SK-N-MC (cell line): ENCODE measurements at regions not wholly inside any gene's neighbourhood (a gene's known extent, or its start where the extent isn't known, plus 50 kb on each side); places are given as distances from the start of the nearest gene placed in this dataset.

Source experiments
- EZH2 ChIP-seq: fragments of 200-600 bp; sonication (generic); IDR thresholded peaks from one replicate; pipeline ENCODE4 v1.6.1; 2017; ENCODE audit warnings: antibody characterized with exemption
- FOXP2 ChIP-seq: optimal IDR thresholded peaks from 2 replicates; pipeline ENCODE3; 2011; ENCODE audit warnings: mild to moderate bottlenecking, moderate library complexity; ENCODE audit not compliant: insufficient read depth; ENCODE audit errors: extremely low read length, control extremely low read depth
- POLR2AphosphoS5 ChIP-seq: IDR thresholded peaks from 2 replicates; pipeline ENCODE4 v1.6.1; 2012; ENCODE audit warnings: mild to moderate bottlenecking, low read depth, low read length, borderline replicate concordance

- TF ChIP-seq EZH2 (no peak), POLR2AphosphoS5 (no peak), FOXP2 (no peak)
Observed at GRCh38 chr21:27647921-27648320, 681.0 kb upstream of the ADAMTS5 start.
